ENCODE measurements at regions not wholly inside any gene's neighbourhood (a gene's known extent, or its start where the extent isn't known, plus 50 kb on each side); places are given as distances from the start of the nearest gene placed in this dataset.

- no peak for DNase-seq (ENCODE audit: low spot score)
- TF ChIP-seq, protein P1, sequence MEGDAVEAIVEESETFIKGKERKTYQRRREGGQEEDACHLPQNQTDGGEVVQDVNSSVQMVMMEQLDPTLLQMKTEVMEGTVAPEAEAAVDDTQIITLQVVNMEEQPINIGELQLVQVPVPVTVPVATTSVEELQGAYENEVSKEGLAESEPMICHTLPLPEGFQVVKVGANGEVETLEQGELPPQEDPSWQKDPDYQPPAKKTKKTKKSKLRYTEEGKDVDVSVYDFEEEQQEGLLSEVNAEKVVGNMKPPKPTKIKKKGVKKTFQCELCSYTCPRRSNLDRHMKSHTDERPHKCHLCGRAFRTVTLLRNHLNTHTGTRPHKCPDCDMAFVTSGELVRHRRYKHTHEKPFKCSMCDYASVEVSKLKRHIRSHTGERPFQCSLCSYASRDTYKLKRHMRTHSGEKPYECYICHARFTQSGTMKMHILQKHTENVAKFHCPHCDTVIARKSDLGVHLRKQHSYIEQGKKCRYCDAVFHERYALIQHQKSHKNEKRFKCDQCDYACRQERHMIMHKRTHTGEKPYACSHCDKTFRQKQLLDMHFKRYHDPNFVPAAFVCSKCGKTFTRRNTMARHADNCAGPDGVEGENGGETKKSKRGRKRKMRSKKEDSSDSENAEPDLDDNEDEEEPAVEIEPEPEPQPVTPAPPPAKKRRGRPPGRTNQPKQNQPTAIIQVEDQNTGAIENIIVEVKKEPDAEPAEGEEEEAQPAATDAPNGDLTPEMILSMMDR (IDR thresholded peaks at IDR 0.05; ENCODE audit: extremely low read depth, missing control alignments), result no peak
Observed at GRCh38 chr16:76800196-76800595, 390.8 kb upstream of the MON1B start.

DNA sequence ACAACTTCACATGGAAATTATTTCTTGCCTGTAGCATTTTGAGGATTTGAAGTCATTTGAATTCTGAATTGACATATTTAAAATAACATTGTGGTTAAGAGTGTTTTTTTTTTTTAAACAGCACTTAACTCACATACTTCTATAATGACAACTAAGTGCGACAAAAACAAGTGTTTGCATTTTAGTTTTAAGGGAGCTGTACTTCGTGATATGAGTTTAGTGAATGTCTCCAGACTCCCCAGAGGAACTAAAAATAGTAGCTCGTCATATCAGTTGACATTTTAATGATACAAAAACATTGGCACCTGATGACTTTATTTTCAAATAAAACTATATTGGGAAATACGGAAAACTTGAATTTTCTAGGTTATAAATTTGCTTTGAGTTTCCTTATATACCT, 389.6 kb upstream of the MON1B start:
- TF ChIP-seq, protein P1 (IDR thresholded peaks at IDR 0.05; ENCODE audit: extremely low read depth, missing control alignments), result no peak
- DNase-seq (ENCODE audit: low spot score), result no peak

DNA sequence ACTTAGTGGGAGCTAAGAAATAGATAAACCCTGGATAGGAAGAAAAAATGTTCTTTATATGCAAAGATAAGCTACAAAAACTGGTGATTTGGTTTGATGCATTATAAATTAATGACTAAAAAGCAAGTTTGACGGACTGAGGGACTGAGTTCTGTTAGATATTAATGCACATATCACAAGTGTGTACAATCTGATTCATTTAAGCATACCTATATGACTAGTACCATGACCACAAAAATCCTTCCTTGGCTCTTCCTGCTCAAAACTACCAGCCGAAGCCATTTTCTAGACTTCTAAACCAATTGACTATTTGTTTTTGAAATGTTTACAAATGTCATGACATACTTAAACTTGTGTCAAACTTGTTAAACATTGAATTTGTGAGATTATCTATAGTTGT, 374.5 kb upstream of the MON1B start:
- TF ChIP-seq, protein P1 (IDR thresholded peaks at IDR 0.05; ENCODE audit: extremely low read depth, missing control alignments), result no peak
- DNase-seq (ENCODE audit: low spot score), result no peak

- TF ChIP-seq, protein P1 (IDR thresholded peaks at IDR 0.05; ENCODE audit: extremely low read depth, missing control alignments), result no peak
- no peak for DNase-seq (ENCODE audit: low spot score)
Observed at GRCh38 chr16:76818606-76819181, 372.3 kb upstream of the MON1B start.

GRCh38 chr16:76819226-76819916, 371.6 kb upstream of the MON1B start:
- TF ChIP-seq, protein P1 (IDR thresholded peaks at IDR 0.05; ENCODE audit: extremely low read depth, missing control alignments), result no peak
- no peak for DNase-seq (ENCODE audit: low spot score)

- no peak for DNase-seq (ENCODE audit: low spot score)
Observed at GRCh38 chr16:76824221-76824620, 366.8 kb upstream of the MON1B start.

GRCh38 chr16:76824791-76825190, 366.2 kb upstream of the MON1B start:
- DNase-seq (ENCODE audit: low spot score), result no peak
- TF ChIP-seq, protein P1 (IDR thresholded peaks at IDR 0.05; ENCODE audit: extremely low read depth, missing control alignments), result no peak

More at GRCh38 chr16:76824221-76824620, 366.8 kb upstream of the MON1B start:
- TF ChIP-seq, protein P1 (IDR thresholded peaks at IDR 0.05; ENCODE audit: extremely low read depth, missing control alignments), result no peak
